Fibroblast of lung (primary cell): ENCODE measurements at regions not wholly inside any gene's neighbourhood (a gene's known extent, or its start where the extent isn't known, plus 50 kb on each side); places are given as distances from the start of the nearest gene placed in this dataset.

Experiments used
- DNase-seq, 2 donors: peaks; one replicate each; pipeline versions ENCODE4 v3.0.0 to v3.0.0-alpha.2; 2010; ENCODE audit warnings: low read depth in 2 of 2
- H2AFZ ChIP-seq: 2 replicates; pipeline ENCODE4 v1.5.1; 2012; ENCODE audit warnings: low read length, control low read depth, inconsistent platforms
- H3K27ac ChIP-seq: 2 replicates; pipeline ENCODE4 v1.5.1; 2011; ENCODE audit warnings: low read length, control low read depth; ENCODE audit not compliant: insufficient read depth
- H3K27me3 ChIP-seq: 2 replicates; pipeline ENCODE4 v1.5.1; 2011; ENCODE audit warnings: mild to moderate bottlenecking, low read length; ENCODE audit not compliant: control insufficient read depth, insufficient read depth
- H3K36me3 ChIP-seq: 2 replicates; pipeline ENCODE4 v1.5.1; 2011; ENCODE audit warnings: low read length; ENCODE audit not compliant: control insufficient read depth, insufficient read depth
- H3K4me1 ChIP-seq: 2 replicates; pipeline ENCODE4 v1.5.1; 2011; ENCODE audit warnings: low read length; ENCODE audit not compliant: control insufficient read depth, insufficient read depth; ENCODE audit errors: extremely low read depth
- H3K4me2 ChIP-seq: 2 replicates; pipeline ENCODE4 v1.5.1; 2011; ENCODE audit warnings: low read length, control low read depth; ENCODE audit not compliant: insufficient read depth; ENCODE audit errors: extremely low read depth
- H3K4me3 ChIP-seq, 4 experiments: fragments of 200-600 bp in 1 of 4; sonication (generic) in 1 of 4; replicated peaks in 1 of 4; 2 replicates each; pipeline ENCODE4 v1.5.1; 2011 to 2016; ENCODE audit warnings: low read length in 4 of 4, low read depth in 3 of 4, mild to moderate bottlenecking in 3 of 4, control low read depth in 2 of 4, inconsistent platforms in 1 of 4, mixed read lengths in 1 of 4; ENCODE audit not compliant: insufficient read depth in 1 of 4; ENCODE audit errors: control extremely low read depth in 1 of 4
- H3K79me2 ChIP-seq: 2 replicates; pipeline ENCODE4 v1.5.1; 2012; ENCODE audit warnings: mild to moderate bottlenecking, low read length, inconsistent platforms; ENCODE audit not compliant: control insufficient read depth, insufficient read depth
- H3K9ac ChIP-seq: 2 replicates; pipeline ENCODE4 v1.5.1; 2011; ENCODE audit warnings: mild to moderate bottlenecking, low read length, control low read depth; ENCODE audit not compliant: insufficient read depth
- H3K9me3 ChIP-seq: 2 replicates; pipeline ENCODE4 v1.5.1; 2012; ENCODE audit warnings: low read depth, low read length; ENCODE audit not compliant: control insufficient read depth, insufficient read depth
- H4K20me1 ChIP-seq: 2 replicates; pipeline ENCODE4 v1.5.1; 2011; ENCODE audit warnings: low read length; ENCODE audit not compliant: control insufficient read depth, insufficient read depth; ENCODE audit errors: extremely low read depth
- EZH2 ChIP-seq: IDR thresholded peaks from 2 replicates; pipeline ENCODE4 v1.5.1; 2012; ENCODE audit warnings: low read length, control low read depth, mild to moderate bottlenecking; ENCODE audit errors: missing control alignments
- TF ChIP-seq, protein P1 (sequence below), 2 donors: IDR thresholded peaks in 1 of 2; conservative IDR thresholded peaks in 1 of 2; 1 replicate in 1 of 2; 2 replicates in 1 of 2; pipeline ENCODE4 v1.5.1; 2011 to 2012; ENCODE audit warnings: low read length in 2 of 2, control low read depth in 1 of 2, inconsistent platforms in 1 of 2, low read depth in 1 of 2, mild to moderate bottlenecking in 1 of 2

DNA sequence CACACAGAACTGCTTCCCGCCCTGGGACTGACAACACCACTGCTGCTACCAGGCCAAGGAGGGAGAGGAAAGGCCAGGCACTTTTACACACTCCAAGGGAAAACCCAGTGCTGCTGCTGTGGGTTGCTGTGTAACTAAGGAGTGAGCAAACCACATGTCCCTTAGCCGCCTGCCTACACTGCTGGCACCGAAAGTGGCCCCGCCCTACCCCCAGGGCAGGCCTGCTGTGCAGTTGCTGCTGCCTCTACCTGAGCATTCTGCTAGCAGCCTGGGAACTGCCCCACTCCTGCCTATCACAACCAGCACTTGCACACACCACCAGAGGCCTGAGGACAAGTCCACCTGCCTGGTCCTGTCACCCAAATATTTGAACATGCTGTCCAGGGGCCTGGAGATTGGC is 740.9 kb downstream of the DTWD2 start:
- H3K79me2 ChIP-seq: no peaks in the 10 kb centered on the region
- H3K4me1 ChIP-seq: no peaks in the 10 kb centered on the region
- H3K27me3 ChIP-seq: no peaks in the 10 kb centered on the region
- no peaks in the 10 kb centered on the region for H3K9me3 ChIP-seq
- no peak overlapping the region for H3K4me3 ChIP-seq
- no peak overlapping the region for H3K9ac ChIP-seq
- TF ChIP-seq EZH2: no peak
- TF ChIP-seq, protein P1, sequence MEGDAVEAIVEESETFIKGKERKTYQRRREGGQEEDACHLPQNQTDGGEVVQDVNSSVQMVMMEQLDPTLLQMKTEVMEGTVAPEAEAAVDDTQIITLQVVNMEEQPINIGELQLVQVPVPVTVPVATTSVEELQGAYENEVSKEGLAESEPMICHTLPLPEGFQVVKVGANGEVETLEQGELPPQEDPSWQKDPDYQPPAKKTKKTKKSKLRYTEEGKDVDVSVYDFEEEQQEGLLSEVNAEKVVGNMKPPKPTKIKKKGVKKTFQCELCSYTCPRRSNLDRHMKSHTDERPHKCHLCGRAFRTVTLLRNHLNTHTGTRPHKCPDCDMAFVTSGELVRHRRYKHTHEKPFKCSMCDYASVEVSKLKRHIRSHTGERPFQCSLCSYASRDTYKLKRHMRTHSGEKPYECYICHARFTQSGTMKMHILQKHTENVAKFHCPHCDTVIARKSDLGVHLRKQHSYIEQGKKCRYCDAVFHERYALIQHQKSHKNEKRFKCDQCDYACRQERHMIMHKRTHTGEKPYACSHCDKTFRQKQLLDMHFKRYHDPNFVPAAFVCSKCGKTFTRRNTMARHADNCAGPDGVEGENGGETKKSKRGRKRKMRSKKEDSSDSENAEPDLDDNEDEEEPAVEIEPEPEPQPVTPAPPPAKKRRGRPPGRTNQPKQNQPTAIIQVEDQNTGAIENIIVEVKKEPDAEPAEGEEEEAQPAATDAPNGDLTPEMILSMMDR (conservative IDR thresholded peaks at IDR 0.05 in 1 of 2, IDR thresholded peaks at IDR 0.05 in 1 of 2; ENCODE audit: low read depth in 1 of 2, low read length in 2 of 2): no peak
- DNase-seq: no peak
- H3K36me3 ChIP-seq: no peaks in the 10 kb centered on the region
- H3K4me2 ChIP-seq: no peak overlapping the region
- no peak overlapping the region for H3K27ac ChIP-seq
- H2AFZ ChIP-seq: no peak overlapping the region
- H4K20me1 ChIP-seq: no peaks in the 10 kb centered on the region

DNA sequence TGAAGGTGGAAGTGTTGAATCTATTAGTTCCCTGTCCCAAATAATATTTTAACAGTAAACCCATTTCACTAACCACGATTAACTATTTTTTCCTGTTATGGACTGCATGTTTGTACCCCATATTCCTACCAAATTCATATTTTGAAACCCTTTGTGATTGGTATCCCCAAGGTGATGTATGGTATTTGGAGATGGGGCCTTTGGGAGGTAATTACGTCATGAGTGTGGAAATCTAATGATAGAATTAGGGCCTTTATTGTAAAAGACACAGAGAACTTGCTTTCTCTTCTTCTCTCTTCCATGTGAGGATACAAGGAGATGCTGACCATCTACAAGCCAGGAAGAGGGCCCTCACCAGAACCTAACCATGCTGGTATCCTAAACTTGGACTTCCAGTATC is 744.7 kb downstream of the DTWD2 start:
- Histone ChIP-seq H3K4me2 (no peak overlapping the region), H3K27ac (no peak overlapping the region), H3K36me3 (no peaks in the 10 kb centered on the region), H3K4me1 (no peaks in the 10 kb centered on the region), H3K27me3 (no peaks in the 10 kb centered on the region), H3K79me2 (no peaks in the 10 kb centered on the region), H4K20me1 (no peaks in the 10 kb centered on the region), H3K9me3 (no peaks in the 10 kb centered on the region), H3K9ac (no peak overlapping the region), H3K4me3 (no peak overlapping the region), H2AFZ (no peak overlapping the region)
- no peak for DNase-seq
- no peak for TF ChIP-seq EZH2
- TF ChIP-seq, protein P1 (conservative IDR thresholded peaks at IDR 0.05 in 1 of 2, IDR thresholded peaks at IDR 0.05 in 1 of 2; ENCODE audit: low read depth in 1 of 2, low read length in 2 of 2): no peak

DNA sequence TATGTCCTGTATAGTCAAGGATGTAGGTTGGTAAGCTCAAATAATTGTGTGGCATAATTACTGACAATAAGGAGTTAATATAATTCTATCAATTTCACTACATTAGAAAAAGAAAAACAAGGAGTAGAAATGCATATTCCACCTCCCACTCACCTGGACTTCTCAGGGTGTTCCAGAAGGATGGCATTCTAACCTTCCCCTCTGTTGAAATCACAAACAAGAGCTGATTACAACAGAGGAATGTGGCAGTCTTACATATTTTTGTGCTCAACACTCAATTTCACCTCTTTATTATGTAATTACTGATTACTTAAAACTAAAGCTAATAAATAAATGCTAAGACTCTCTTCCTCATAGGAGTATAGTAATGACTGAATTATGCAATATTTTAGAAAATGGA is 745.3 kb downstream of the DTWD2 start:
- Histone ChIP-seq H3K27ac (no peak overlapping the region), H3K4me3 (no peak overlapping the region), H3K9me3 (no peaks in the 10 kb centered on the region), H3K4me1 (no peaks in the 10 kb centered on the region), H3K27me3 (no peaks in the 10 kb centered on the region), H3K79me2 (no peaks in the 10 kb centered on the region), H3K9ac (no peak overlapping the region), H2AFZ (no peak overlapping the region), H3K4me2 (no peak overlapping the region), H4K20me1 (no peaks in the 10 kb centered on the region), H3K36me3 (no peaks in the 10 kb centered on the region)
- no peak for TF ChIP-seq EZH2
- TF ChIP-seq, protein P1 (conservative IDR thresholded peaks at IDR 0.05 in 1 of 2, IDR thresholded peaks at IDR 0.05 in 1 of 2; ENCODE audit: low read depth in 1 of 2, low read length in 2 of 2): no peak
- DNase-seq: no peak
